HG02678 (cell line): ENCODE measurements at regions not wholly inside any gene's neighbourhood (a gene's known extent, or its start where the extent isn't known, plus 50 kb on each side); places are given as distances from the start of the nearest gene placed in this dataset.

ENCODE experiments used
- ATAC-seq: cut with Tn5 transposase; IDR thresholded peaks from one replicate; pipeline ENCODE4 v1.9.1; 2021; ENCODE audit warnings: mild to moderate bottlenecking, moderate library complexity; ENCODE audit not compliant: unreplicated experiment

DNA sequence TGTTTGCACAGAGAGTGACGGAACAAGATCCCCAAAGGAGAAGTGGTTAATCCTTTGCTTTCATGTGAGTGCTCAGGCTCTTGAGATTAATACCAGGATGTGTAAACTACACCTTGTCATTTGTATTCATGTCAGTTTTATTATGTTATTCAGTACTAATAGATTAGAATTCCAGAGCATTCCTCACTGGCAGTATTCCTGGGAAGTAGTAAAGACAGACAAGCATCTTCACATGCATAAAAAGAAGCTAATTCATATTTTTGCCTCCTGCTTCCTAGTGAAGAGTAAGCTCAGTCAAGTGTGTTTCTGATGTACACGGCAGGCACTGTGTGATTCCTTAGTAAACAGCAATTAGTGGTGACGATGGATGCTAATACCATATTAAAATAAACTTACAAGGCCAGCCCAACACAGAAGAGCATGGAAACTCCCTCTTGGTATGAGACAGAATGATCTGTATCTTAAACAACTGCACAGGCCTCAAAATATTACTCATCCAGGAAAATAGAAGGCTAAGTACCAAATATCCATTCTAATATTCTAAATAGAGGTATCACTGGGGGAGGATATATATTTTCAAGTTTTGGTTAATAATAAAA, 336.8 kb upstream of the MCTP2 start:
- ATAC-seq: no peak

DNA sequence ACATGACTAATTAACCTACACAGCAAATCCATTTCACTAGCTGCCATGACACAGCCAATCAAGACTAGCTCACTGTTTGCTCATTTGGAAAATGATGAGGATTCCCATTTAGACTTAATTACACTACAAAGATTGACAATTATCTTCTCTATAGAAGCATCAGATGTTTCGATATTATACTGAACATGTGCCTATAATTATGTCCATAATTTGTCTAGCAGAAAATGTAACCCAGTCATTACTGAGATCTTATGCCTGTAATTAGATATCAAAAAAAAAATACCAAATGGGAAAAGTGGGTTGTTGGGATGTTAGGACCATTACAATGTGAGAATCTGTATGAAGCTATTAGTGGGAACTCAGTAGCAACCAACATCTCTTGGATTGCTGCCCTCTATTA, 344.2 kb upstream of the MCTP2 start:
- no peak for ATAC-seq

DNA sequence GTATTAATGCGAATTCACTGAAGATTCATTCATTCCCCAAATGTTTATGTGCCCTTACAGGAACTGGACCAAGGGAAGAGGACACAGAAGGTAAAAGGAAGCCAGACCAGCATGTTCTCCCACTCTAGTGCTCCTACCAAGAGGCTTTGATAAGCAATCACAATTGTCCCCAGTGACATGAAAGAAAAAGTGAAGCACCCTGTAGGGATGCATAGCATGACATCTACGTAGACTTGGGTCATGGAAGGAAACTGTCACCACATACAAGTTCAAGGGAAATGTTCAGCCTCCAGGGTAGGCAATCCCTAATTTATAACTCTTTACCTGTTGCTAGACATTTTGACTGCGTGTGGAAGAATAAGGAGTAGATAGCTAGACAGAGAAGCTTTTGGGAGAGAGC, 348.6 kb upstream of the MCTP2 start:
- no peak for ATAC-seq

DNA sequence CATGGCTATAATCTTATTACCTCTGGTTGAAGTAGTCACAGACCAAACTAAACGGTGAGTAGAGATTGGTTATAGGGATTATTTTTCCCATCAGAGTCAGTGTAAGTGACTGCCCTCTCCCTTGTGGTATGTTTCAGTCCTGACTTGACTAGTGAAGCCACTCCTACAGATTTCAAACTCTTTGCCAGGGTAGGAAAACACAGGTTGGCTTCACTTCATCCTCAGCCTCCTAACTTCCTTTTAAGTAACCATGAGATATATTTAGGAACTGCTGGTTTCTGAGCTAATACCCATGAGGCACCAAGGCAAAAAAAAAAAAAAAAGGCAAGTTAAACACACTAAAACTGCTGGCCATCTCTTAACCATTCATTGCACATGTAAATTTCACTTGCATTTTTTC, 349.2 kb upstream of the MCTP2 start:
- no peak for ATAC-seq

DNA sequence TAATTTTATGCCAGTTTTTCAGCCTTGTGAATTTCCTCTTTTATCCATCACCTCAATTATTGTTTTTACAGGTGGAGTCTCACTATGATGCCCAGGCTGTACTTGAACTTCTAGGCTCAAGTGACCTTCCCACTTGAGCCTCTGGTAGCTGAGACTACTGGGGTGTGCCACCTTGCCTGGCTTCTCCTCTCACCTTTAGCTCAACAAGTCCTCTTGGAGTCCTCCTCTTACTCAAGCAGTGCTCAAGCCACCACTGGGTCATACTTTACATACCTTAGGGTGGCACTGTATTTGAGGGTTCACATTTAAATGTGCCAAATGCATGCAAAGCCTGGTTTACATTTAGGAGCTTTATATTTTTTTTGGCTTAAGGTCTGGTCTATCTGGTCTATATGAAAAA, 350.1 kb upstream of the MCTP2 start:
- no peak for ATAC-seq

DNA sequence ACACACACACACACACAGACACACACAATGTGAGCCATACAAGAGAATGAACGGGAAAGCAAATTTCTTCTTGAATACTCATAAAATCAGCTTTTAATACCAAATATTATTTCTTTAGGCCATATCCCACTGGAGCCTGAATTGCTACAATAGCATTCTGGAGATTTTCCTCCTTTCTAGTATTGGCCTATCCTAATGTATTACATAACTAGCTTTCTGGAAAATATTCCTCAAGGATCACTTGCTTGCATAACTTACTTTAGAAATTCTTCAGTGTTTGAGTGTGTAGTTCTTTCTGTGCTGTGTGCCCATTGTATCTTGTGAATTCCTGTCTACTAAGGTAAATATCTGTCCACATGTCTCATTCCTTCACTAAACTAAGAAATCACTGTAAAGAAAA, 351.0 kb upstream of the MCTP2 start:
- ATAC-seq: no peak

DNA sequence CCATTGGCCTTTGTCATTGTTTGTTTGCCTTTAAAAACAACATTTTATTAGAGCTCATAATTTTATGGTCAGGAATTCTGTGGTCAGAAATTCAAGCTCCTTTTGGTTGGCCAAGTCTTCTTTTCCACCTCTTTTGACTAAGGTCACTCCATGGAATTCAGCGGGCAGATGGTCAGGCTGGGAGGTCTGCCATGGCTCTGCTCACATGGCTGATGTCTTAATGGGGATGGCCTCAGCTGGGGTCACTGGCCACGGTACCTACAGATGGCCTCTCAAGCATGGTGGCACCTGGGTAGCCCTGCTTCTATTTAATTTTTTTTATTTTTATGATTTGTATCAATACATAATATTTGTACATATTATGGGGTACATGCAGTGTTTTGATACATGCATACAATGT, 360.8 kb upstream of the MCTP2 start:
- ATAC-seq: no peak

DNA sequence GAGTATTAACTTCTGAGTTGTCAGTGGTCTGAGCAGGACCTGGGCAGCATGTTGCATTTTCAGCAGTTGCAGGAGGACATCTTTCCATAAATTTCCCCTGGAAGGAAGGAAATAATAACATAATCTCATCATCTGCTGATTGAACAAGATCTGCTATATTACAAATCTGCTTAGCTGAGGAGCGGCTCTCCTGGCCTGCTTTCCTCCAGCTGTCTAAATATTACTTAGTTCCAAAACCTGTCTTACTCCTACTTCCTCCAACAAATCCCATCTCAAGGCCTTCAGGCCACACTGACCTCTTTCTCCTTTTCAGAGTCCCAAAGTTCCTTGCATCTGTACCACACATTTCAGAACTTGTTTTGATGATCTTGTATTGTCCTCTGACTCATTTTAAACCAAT, 364.4 kb upstream of the MCTP2 start:
- ATAC-seq: no peak

DNA sequence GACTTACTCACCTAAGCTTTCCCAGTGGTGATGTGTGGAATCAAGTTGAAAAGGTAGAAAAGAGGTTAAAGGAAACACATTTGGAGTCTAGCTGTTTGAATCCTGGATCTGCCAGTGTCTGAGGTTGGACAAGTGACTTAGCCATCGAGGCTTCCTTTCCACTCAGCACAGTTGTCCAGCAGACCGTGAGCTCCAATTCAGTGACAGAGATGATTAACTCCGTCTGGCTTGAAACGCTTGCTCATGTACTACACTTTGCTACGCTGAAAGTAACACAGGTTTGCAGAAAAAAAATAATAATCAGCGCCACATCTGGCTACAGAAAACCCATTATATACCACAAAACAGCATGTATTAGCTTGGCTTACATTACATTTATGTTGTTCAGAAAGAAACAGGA, 364.9 kb upstream of the MCTP2 start:
- ATAC-seq: no peak

DNA sequence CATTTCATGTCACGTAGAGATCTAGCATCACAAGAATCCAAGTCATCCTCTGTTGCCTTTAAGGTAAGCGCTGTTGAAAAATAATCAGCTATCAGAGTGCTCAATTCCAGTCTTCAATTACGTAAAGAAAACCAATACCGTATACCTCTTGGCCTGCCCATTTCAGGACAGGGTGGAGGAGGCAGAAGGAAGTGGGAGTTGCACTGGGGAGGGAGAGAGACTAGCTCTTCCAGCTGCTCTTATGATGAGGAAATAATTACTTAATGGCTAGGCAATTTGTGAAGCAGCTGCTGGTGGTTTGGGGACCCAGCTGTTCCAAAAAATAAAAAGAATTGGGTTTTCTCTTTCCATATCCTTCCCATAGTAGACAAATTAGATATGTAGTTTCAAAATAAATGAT, 365.8 kb upstream of the MCTP2 start:
- ATAC-seq: no peak

DNA sequence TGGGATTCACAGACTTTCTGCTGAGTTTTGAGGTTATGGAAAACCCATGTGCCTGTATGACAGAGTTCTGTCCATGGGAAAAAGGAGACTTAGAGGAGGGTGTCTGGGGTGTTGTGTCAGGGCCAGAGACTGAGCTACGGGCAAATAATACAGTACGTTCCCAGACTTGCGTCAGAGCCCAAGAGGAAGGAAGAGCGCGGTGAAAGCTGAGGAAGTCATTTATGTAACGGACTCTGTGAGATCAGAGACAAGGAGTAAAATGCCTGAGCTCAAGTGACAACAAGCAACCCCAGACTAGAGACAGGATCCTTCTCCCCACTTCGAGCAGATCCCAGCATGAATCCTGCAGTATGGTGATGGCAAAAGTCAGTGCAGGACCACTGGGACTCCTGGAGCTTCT, 368.6 kb upstream of the MCTP2 start:
- no peak for ATAC-seq

DNA sequence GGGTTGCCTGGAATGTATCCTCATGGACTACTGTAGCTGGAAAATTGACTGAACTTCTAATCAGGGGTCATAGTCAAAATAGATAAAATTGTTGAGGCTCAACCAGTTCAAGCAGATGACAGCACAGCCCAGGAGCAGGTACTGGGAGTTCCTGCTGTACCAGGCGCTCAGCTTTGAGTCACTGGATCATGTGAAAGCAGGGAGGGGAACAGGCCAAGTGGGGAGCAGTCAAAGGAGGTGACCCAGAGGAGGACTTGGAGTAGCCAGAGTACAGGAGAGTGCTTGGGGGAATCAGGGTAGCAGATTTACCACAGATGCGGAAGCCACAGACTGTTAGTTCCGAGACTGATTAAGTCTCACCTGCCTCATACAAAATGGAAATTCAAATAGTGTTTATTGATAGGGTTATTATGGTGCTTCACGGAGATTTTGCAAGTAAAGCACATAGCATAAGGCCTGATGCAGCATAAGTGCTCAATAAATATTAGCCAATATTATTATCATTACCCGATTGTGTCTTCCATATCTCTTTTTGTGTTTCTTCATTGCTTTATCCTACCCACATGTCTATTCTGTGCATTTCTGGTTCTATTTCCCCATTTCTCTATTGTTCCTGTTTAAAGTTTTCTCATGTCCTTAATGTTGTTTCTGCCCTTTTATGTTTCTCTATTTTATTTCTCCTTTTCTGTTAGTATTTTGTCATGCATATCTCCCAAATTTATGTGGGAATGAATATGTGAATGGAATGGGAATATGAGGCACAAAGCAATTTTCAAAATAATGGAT, 369.2 kb upstream of the MCTP2 start:
- ATAC-seq: no peak

DNA sequence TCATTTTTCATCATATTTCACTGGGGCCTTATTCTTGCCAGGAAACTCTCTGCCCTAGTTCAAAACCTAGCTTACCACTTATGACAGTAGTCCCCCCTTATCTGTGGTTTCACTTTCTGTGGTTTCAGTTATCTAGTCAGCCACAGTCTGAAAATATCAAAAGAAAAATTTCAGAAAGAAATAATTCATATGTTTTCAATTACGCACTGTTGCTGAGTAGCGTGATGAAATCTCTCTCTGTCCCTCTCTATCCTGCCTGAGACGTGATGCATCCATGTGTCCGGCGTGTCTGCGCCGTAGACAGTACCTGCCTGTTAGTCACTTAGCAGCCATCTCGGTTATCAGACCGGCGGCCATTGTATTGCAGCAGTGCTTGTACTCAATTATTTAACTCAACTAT, 369.9 kb upstream of the MCTP2 start:
- ATAC-seq: no peak

DNA sequence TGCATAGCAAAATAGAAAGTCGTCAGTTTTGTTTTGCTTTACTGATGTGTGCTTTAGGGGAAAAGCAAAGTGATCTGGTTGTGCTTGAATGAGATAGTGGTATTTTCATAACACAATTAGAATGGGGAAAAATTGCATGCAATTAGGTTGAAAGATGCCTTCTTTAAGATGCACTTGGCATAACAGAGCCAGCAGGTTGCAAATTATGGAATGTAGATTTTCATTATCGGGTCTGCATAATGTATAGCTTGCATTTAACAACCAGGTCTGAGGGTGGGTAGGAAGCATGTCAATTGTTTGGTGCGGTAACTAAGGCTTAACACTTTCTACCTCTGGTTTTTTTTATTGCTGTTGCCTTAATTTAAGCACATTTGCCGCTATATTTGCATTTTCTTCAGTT, 370.7 kb upstream of the MCTP2 start:
- no peak for ATAC-seq

DNA sequence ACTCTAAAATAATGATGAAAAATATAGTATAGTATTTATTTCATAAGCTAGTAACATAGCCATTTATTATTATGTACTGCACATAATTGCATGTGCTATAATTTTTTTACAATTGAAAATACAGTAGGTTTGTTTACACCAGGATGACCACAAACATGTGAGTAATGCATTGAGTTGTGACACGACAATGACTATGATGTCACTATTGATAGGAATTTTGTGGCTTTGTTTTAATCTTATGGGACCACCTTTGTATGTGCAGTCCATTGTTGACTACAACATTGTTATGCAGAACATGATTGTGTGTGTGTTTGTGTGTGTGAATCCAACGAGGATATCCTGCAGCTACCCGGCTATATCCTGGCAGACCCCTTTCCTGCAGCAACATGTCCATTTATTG, 372.2 kb upstream of the MCTP2 start:
- no peak for ATAC-seq

DNA sequence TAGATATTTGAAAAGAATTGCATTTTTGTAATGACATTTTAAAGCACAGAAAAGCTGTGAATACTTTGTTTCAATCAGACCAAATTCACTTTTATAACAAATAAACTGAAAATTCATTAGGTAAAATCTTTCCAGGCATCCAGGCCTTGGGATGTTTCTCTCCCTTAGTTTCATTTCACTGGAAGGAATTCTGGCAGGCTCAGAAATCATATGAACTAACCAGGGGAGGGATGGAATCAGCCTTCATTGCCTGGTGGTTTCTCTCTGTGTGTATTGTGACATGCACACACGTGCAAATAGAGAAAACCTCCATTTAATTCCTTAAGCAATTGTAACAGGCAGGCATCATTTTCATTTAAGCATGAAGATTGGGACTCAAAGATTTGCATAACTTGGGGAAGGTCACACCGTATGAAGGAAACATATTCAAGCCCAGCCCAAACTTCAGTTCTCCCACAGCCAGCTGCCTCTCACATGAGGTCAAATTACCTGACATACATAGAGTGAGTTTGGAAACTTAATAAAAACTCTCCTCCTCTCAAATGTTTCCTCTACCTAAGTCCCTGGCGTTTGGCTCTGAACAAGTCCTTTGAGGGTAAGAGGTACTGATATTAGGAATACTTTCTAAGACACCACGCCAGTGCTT, 376.1 kb upstream of the MCTP2 start:
- ATAC-seq: no peak

DNA sequence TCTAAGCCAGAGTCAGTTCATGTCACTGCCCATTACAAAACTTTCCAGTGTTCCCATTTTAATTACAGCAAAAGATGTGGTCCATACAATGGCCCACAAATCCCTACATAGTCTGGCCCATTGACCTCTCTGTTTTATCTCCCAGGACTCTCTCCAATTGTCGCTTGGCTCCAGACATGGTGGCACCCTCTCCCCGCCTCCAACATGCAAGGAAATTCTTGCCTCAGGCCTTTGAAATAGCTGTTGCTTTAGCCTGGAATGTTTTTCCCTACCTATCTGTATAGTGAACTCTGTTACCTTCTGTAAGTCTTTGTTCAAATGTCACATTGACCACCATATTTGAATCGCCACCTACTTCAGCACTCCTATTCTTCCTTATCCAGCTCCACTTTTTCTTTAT, 377.3 kb upstream of the MCTP2 start:
- no peak for ATAC-seq

DNA sequence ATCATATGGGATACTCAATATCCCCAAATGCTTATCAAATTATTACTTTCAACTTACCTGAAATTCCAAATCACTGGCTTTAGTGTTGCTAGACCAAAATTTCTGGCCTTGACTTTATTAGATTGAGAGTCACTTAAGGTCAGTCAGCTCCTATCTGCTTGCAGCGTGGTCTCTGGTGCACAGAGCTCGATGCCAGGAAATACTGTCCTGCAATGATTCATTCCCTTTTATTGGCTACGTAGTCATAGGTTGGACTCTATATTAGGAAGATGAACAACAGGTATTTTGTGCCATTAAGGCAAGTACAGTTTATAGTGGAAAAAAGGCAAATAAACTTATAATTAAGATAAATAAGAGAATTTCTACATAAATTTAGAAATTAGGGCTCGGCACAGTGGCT, 378.6 kb upstream of the MCTP2 start:
- ATAC-seq: no peak

DNA sequence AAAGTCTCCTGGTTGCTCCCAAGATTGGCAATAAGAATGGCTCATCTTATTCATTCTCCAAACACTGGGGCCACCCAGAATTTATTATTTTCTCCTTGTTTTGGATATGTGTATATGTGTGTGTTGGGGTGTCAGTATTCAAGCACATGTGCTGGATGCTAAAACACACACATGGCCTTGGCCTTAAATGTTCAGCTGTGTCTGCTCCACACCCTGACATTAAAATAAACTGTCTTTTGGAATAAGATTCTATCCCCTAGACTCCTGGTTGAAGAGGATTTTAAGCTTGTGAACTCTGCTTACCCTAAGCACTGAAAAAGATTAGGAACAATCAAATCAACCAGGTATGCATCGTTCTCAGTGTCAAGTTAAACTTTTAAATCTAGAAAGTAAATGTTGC, 382.9 kb upstream of the MCTP2 start:
- no peak for ATAC-seq

DNA sequence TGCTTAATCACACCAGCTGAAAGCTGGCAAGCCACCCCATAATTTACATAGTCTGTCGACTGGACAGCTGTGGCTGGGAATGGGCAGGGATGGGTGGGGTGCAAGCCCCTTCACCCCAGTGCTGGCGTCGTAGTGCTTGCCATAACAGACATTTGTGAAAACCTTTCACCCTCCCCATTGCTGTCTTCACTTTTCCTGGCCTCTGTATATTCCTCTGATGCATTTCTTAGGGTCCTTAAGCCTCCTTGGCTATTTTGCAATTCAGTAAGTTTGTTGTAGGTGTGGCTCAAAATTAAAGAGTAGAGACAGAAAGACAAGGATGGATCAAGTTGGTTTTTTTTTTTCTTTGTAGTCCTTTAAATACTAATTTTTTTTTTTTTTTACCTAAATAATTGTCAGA, 383.3 kb upstream of the MCTP2 start:
- ATAC-seq: no peak

DNA sequence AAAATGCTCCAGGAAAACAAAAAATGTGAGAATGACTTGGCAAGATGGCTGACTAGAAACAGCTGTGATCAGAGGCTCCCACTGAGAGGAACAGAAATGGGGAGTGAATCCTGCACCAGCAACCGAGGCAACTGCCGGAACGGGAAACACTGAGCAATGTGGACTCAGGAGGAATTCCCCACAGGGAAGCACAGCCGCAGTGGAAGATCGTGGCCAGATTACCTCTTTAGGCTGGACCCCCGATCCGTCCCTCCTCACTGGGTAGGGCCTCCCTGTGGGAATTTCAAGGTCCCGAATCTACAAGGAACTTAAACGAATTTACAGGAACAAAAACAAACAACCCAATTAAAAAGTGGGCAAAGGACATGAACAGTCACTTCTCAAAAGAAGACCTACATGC, 385.2 kb upstream of the MCTP2 start:
- ATAC-seq: no peak

DNA sequence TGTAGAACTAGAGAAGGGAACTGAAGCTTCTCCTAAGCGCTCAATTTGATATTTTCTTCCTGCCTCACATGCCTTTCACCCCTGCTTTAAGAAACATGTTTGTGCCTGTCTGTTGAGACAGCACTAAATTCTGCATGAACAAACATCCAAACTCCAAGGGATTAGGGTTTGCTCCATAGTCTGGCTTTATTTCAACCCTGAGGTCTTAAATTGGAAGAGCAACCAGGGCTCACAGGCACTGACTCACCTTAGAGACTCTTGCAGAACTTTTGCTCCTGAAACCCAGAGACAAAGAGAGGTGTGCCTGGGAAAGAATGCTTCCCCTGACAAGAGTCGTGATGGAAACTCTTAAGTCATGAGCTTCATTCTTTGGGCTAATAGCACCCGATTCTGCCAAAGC, 393.9 kb upstream of the MCTP2 start:
- ATAC-seq: no peak

DNA sequence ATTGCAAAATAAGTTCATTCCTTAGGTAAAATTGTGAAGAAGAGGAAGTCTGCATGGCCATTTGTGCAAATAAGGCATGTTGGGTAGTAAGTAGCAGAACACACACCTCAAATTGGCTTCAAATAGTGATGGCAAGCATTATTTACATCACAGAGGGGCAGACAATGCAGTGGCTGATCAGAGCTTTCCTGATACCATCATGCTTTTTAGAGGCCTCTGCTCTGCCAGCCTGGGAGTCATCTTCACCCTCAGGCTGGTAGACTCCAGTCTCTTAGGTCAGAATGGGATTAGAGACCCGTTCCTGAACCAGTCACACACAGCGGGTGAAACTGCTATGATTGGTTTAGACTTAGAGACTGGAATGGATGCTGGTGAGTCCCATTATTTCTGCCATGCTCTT, 396.0 kb upstream of the MCTP2 start:
- ATAC-seq: no peak
